ENCODE measurements at regions not wholly inside any gene's neighbourhood (a gene's known extent, or its start where the extent isn't known, plus 50 kb on each side); places are given as distances from the start of the nearest gene placed in this dataset.

- FAIRE-seq = no peak
Observed at GRCh38 chr5:44868541-44868940, 59.8 kb downstream of the MRPS30 start.

GRCh38 chr5:44869928-44870327 is 61.2 kb downstream of the MRPS30 start:
- no peak for TF ChIP-seq POLR2A (IDR thresholded peaks at IDR 0.05; ENCODE audit: low read depth, low read length)
- TF ChIP-seq POLR2AphosphoS5 (IDR thresholded peaks at IDR 0.05; ENCODE audit: low read depth, low read length) = no peak
- TF ChIP-seq TAF1 (IDR thresholded peaks at IDR 0.05; ENCODE audit: borderline replicate concordance, low read depth, low read length) = no peak
- no peak for DNase-seq (ENCODE audit: insufficient read length)
- no peak for FAIRE-seq

More at GRCh38 chr5:44868541-44868940, 59.8 kb downstream of the MRPS30 start:
- no peak for DNase-seq (ENCODE audit: insufficient read length)
- TF ChIP-seq POLR2AphosphoS5 (IDR thresholded peaks at IDR 0.05; ENCODE audit: low read depth, low read length) = no peak
- no peak for TF ChIP-seq TAF1 (IDR thresholded peaks at IDR 0.05; ENCODE audit: borderline replicate concordance, low read depth, low read length)
- TF ChIP-seq POLR2A (IDR thresholded peaks at IDR 0.05; ENCODE audit: low read depth, low read length) = no peak

- FAIRE-seq (no peak), DNase-seq (ENCODE audit: insufficient read length) (no peak)
- TF ChIP-seq TAF1 (IDR thresholded peaks at IDR 0.05; ENCODE audit: borderline replicate concordance, low read depth, low read length) (no peak), POLR2A (IDR thresholded peaks at IDR 0.05; ENCODE audit: low read depth, low read length) (no peak), POLR2AphosphoS5 (IDR thresholded peaks at IDR 0.05; ENCODE audit: low read depth, low read length) (no peak)
Observed at GRCh38 chr5:44870430-44870829, 61.7 kb downstream of the MRPS30 start.

- FAIRE-seq (no peak), DNase-seq (ENCODE audit: insufficient read length) (no peak)
- TF ChIP-seq POLR2A (IDR thresholded peaks at IDR 0.05; ENCODE audit: low read depth, low read length) (no peak), TAF1 (IDR thresholded peaks at IDR 0.05; ENCODE audit: borderline replicate concordance, low read depth, low read length) (no peak), POLR2AphosphoS5 (IDR thresholded peaks at IDR 0.05; ENCODE audit: low read depth, low read length) (no peak)
Observed at GRCh38 chr5:44871401-44871800, 62.7 kb downstream of the MRPS30 start.

GRCh38 chr5:44875661-44876605 is 67.2 kb downstream of the MRPS30 start:
- FAIRE-seq (peak; percentile 79), DNase-seq (ENCODE audit: insufficient read length) (no peak)
- TF ChIP-seq POLR2A (IDR thresholded peaks at IDR 0.05; ENCODE audit: low read depth, low read length) (no peak), POLR2AphosphoS5 (IDR thresholded peaks at IDR 0.05; ENCODE audit: low read depth, low read length) (no peak), TAF1 (IDR thresholded peaks at IDR 0.05; ENCODE audit: borderline replicate concordance, low read depth, low read length) (no peak)

- no peak for FAIRE-seq
- TF ChIP-seq POLR2AphosphoS5 (IDR thresholded peaks at IDR 0.05; ENCODE audit: low read depth, low read length) = no peak
- TF ChIP-seq TAF1 (IDR thresholded peaks at IDR 0.05; ENCODE audit: borderline replicate concordance, low read depth, low read length) = no peak
- no peak for TF ChIP-seq POLR2A (IDR thresholded peaks at IDR 0.05; ENCODE audit: low read depth, low read length)
Observed at GRCh38 chr5:44881266-44881665, 72.5 kb downstream of the MRPS30 start.

GRCh38 chr5:44884036-44884435 is 75.3 kb downstream of the MRPS30 start:
- TF ChIP-seq TAF1 (IDR thresholded peaks at IDR 0.05; ENCODE audit: borderline replicate concordance, low read depth, low read length) (no peak), POLR2AphosphoS5 (IDR thresholded peaks at IDR 0.05; ENCODE audit: low read depth, low read length) (no peak), POLR2A (IDR thresholded peaks at IDR 0.05; ENCODE audit: low read depth, low read length) (no peak)
- no peak for FAIRE-seq
- DNase-seq (ENCODE audit: insufficient read length) = no peak

More at GRCh38 chr5:44881266-44881665, 72.5 kb downstream of the MRPS30 start:
- DNase-seq (ENCODE audit: insufficient read length) = no peak

- DNase-seq (ENCODE audit: insufficient read length) = no peak
- FAIRE-seq = no peak
- TF ChIP-seq POLR2A (IDR thresholded peaks at IDR 0.05; ENCODE audit: low read depth, low read length) (no peak), POLR2AphosphoS5 (IDR thresholded peaks at IDR 0.05; ENCODE audit: low read depth, low read length) (no peak), TAF1 (IDR thresholded peaks at IDR 0.05; ENCODE audit: borderline replicate concordance, low read depth, low read length) (no peak)
Observed at GRCh38 chr5:44885903-44886302, 77.2 kb downstream of the MRPS30 start.

GRCh38 chr5:44887722-44888121 is 79.0 kb downstream of the MRPS30 start:
- no peak for FAIRE-seq
- TF ChIP-seq TAF1 (IDR thresholded peaks at IDR 0.05; ENCODE audit: borderline replicate concordance, low read depth, low read length) (no peak), POLR2A (IDR thresholded peaks at IDR 0.05; ENCODE audit: low read depth, low read length) (no peak), POLR2AphosphoS5 (IDR thresholded peaks at IDR 0.05; ENCODE audit: low read depth, low read length) (no peak)
- no peak for DNase-seq (ENCODE audit: insufficient read length)

- TF ChIP-seq POLR2A (IDR thresholded peaks at IDR 0.05; ENCODE audit: low read depth, low read length) = no peak
- TF ChIP-seq POLR2AphosphoS5 (IDR thresholded peaks at IDR 0.05; ENCODE audit: low read depth, low read length) = no peak
- no peak for TF ChIP-seq TAF1 (IDR thresholded peaks at IDR 0.05; ENCODE audit: borderline replicate concordance, low read depth, low read length)
- FAIRE-seq = no peak
- DNase-seq (ENCODE audit: insufficient read length) = no peak
Observed at GRCh38 chr5:44888435-44888834, 79.7 kb downstream of the MRPS30 start.

GRCh38 chr5:44891116-44891515 is 82.4 kb downstream of the MRPS30 start:
- no peak for DNase-seq (ENCODE audit: insufficient read length)
- no peak for TF ChIP-seq TAF1 (IDR thresholded peaks at IDR 0.05; ENCODE audit: borderline replicate concordance, low read depth, low read length)
- TF ChIP-seq POLR2A (IDR thresholded peaks at IDR 0.05; ENCODE audit: low read depth, low read length) = no peak
- no peak for TF ChIP-seq POLR2AphosphoS5 (IDR thresholded peaks at IDR 0.05; ENCODE audit: low read depth, low read length)
- no peak for FAIRE-seq
